Sciatic nerve (tissue), 2 donors: ENCODE measurements at regions not wholly inside any gene's neighbourhood (a gene's known extent, or its start where the extent isn't known, plus 50 kb on each side); places are given as distances from the start of the nearest gene placed in this dataset.
"Not testable (repeated sequence)": the region's sequence is repeated elsewhere in the genome, so short reads cannot be mapped to it uniquely, and the experiment has no call there.

ENCODE experiments used
- ATAC-seq: fragments of 200-7000 bp; cut with Tn5 transposase; one replicate; pipeline ENCODE4 v1.9.1; 2020; ENCODE audit warnings: mild to moderate bottlenecking, moderate library complexity
- DNase-seq: peaks from one replicate; pipeline ENCODE4 v3.0.0-alpha.2; 2020; ENCODE audit warnings: low spot score
- intact Hi-C: fragments of 100-400 bp; cut with DNase I; formaldehyde crosslinking; loops from one replicate; pipeline ENCODE4 v1.14.2; 2022
- donor health status: DM: no; HTN: no; CAD: no.
- donor health status: DM: no; HTN: no; CAD: no.

GRCh38 chr2:19209575-19210341 is 148.7 kb downstream of the OSR1 start:
- ATAC-seq: no peak
- intact Hi-C loops: no loop called here
- DNase-seq: no peak

- ATAC-seq: no peak
- intact Hi-C loops: no loop called here
These were observed 149.8 kb downstream of the OSR1 start for GRCh38 chr2:19208479-19209199.

GRCh38 chr2:19207452-19207851 is 151.0 kb downstream of the OSR1 start:
- intact Hi-C loops: no loop called here
- ATAC-seq (no peak), DNase-seq (no peak)

More at GRCh38 chr2:19208479-19209199, 149.8 kb downstream of the OSR1 start:
- no peak for DNase-seq

GRCh38 chr2:19205983-19206533 is 152.4 kb downstream of the OSR1 start:
- ATAC-seq (peak; percentile 69), DNase-seq (no peak)
- intact Hi-C loops: no loop called here

- intact Hi-C loops: no loop called here
- DNase-seq (no peak), ATAC-seq (no peak)
These were observed 154.6 kb downstream of the OSR1 start for GRCh38 chr2:19203866-19204265.

- no peak for ATAC-seq
- no peak for DNase-seq
- intact Hi-C loops: no loop called here
These were observed 156.4 kb downstream of the OSR1 start for GRCh38 chr2:19201911-19202462.

- ATAC-seq (peak; percentile 84), DNase-seq (peak; percentile 65)
- intact Hi-C loops: no loop called here
These were observed 160.0 kb downstream of the OSR1 start for GRCh38 chr2:19198381-19198780.

GRCh38 chr2:19195661-19196060 is 162.8 kb downstream of the OSR1 start:
- ATAC-seq (no peak), DNase-seq (no peak)
- intact Hi-C loops: no loop called here

GRCh38 chr2:19189391-19189790 is 169.0 kb downstream of the OSR1 start:
- no peak for DNase-seq
- ATAC-seq: no peak
- intact Hi-C loops: no loop called here

GRCh38 chr2:19187323-19188020 is 171.0 kb downstream of the OSR1 start:
- no peak for DNase-seq
- peak; percentile 17 for ATAC-seq
- intact Hi-C loops: no loop called here

- intact Hi-C loops: no loop called here
- DNase-seq (no peak), ATAC-seq (no peak)
These were observed 173.3 kb downstream of the OSR1 start for GRCh38 chr2:19185086-19185485.

- ATAC-seq (no peak), DNase-seq (no peak)
- intact Hi-C loops: no loop called here
These were observed 180.2 kb downstream of the OSR1 start for GRCh38 chr2:19178175-19178574.

GRCh38 chr2:19176977-19177376 is 181.4 kb downstream of the OSR1 start:
- no peak for DNase-seq
- intact Hi-C loops: no loop called here
- ATAC-seq: no peak

- DNase-seq (no peak), ATAC-seq (no peak)
- intact Hi-C loops: no loop called here
These were observed 182.1 kb downstream of the OSR1 start for GRCh38 chr2:19176172-19176852.

GRCh38 chr2:19174176-19174575 is 184.2 kb downstream of the OSR1 start:
- intact Hi-C loops: no loop called here
- no peak for DNase-seq
- ATAC-seq: no peak

GRCh38 chr2:19171409-19171808 is 187.0 kb downstream of the OSR1 start:
- DNase-seq (no peak), ATAC-seq (no peak)
- intact Hi-C loops: no loop called here

- DNase-seq (no peak), ATAC-seq (no peak)
- intact Hi-C loops: no loop called here
These were observed 189.2 kb downstream of the OSR1 start for GRCh38 chr2:19169134-19169768.

GRCh38 chr2:19164099-19164498 is 194.3 kb downstream of the OSR1 start:
- DNase-seq, ATAC-seq, intact Hi-C loops: not testable (repeated sequence)
